Daoy (cell line): ENCODE measurements at regions not wholly inside any gene's neighbourhood (a gene's known extent, or its start where the extent isn't known, plus 50 kb on each side); places are given as distances from the start of the nearest gene placed in this dataset.
"Not testable (repeated sequence)": the region's sequence is repeated elsewhere in the genome, so short reads cannot be mapped to it uniquely, and the experiment has no call there.

ENCODE experiments used
- DNase-seq: peaks from one replicate; pipeline ENCODE4 v3.0.0-alpha.2; 2015; ENCODE audit warnings: low read depth

GRCh38 chr1:60739729-60740128, 342.6 kb upstream of the NFIA start:
- DNase-seq, result no peak

GRCh38 chr1:60732977-60733401, 349.4 kb upstream of the NFIA start:
- no peak for DNase-seq

- DNase-seq, result no peak
These were observed 351.0 kb upstream of the NFIA start for GRCh38 chr1:60731321-60731720.

GRCh38 chr1:60727552-60727951, 354.8 kb upstream of the NFIA start:
- DNase-seq, result no peak

- no peak for DNase-seq
These were observed 365.9 kb upstream of the NFIA start for GRCh38 chr1:60716472-60716871.

- DNase-seq, result no peak
These were observed 366.4 kb upstream of the NFIA start for GRCh38 chr1:60715970-60716369.

GRCh38 chr1:60709426-60709825, 372.9 kb upstream of the NFIA start:
- DNase-seq, result no peak

GRCh38 chr1:60705026-60705425, 377.3 kb upstream of the NFIA start:
- DNase-seq, result no peak

- no peak for DNase-seq
These were observed 379.2 kb upstream of the NFIA start for GRCh38 chr1:60703155-60703554.

- no peak for DNase-seq
These were observed 383.0 kb upstream of the NFIA start for GRCh38 chr1:60699325-60699724.

GRCh38 chr1:60697204-60697994, 385.0 kb upstream of the NFIA start:
- no peak for DNase-seq

GRCh38 chr1:60696512-60696911, 385.8 kb upstream of the NFIA start:
- no peak for DNase-seq

- DNase-seq, result no peak
These were observed 386.6 kb upstream of the NFIA start for GRCh38 chr1:60695716-60696171.

GRCh38 chr1:60694980-60695379, 387.4 kb upstream of the NFIA start:
- no peak for DNase-seq

GRCh38 chr1:60692031-60692430, 390.3 kb upstream of the NFIA start:
- DNase-seq, result no peak

- not testable (repeated sequence) for DNase-seq
These were observed 394.1 kb upstream of the NFIA start for GRCh38 chr1:60688221-60688620.

- DNase-seq, result no peak
These were observed 401.1 kb upstream of the NFIA start for GRCh38 chr1:60681095-60681860.

- DNase-seq, result no peak
These were observed 402.6 kb upstream of the NFIA start for GRCh38 chr1:60679524-60680375.

- no peak for DNase-seq
These were observed 403.6 kb upstream of the NFIA start for GRCh38 chr1:60678802-60679201.

- DNase-seq, result no peak
These were observed 404.0 kb upstream of the NFIA start for GRCh38 chr1:60678391-60678790.

- no peak for DNase-seq
These were observed 409.9 kb upstream of the NFIA start for GRCh38 chr1:60672449-60672848.

GRCh38 chr1:60670302-60670701, 412.1 kb upstream of the NFIA start:
- DNase-seq, result no peak
